AG09309 (cell line): ENCODE measurements at regions not wholly inside any gene's neighbourhood (a gene's known extent, or its start where the extent isn't known, plus 50 kb on each side); places are given as distances from the start of the nearest gene placed in this dataset.

Source experiments
- DNase-seq: peaks from one replicate; pipeline ENCODE4 v3.0.0-alpha.2; 2010; ENCODE audit warnings: low read depth
- H3K4me3 ChIP-seq: 2 replicates; pipeline ENCODE4 v1.5.1; 2011; ENCODE audit warnings: mild to moderate bottlenecking, low read depth, low read length, moderate library complexity; ENCODE audit not compliant: control insufficient read depth
- CTCF ChIP-seq: IDR thresholded peaks from 2 replicates; pipeline ENCODE4 v1.5.1; 2011; ENCODE audit warnings: mild to moderate bottlenecking, low read depth, low read length, inconsistent platforms; ENCODE audit not compliant: insufficient read depth, control insufficient read depth; ENCODE audit errors: missing control alignments

GRCh38 chr3:88921986-88922385 is 185.4 kb upstream of the EPHA3 start:
- no peak for TF ChIP-seq CTCF
- H3K4me3 ChIP-seq: no peak overlapping the region
- no peak for DNase-seq

GRCh38 chr3:88926221-88926620 is 181.2 kb upstream of the EPHA3 start:
- no peak for DNase-seq
- no peak overlapping the region for H3K4me3 ChIP-seq
- no peak for TF ChIP-seq CTCF

GRCh38 chr3:88930611-88931010 is 176.8 kb upstream of the EPHA3 start:
- DNase-seq: no peak
- no peak overlapping the region for H3K4me3 ChIP-seq
- TF ChIP-seq CTCF: no peak

GRCh38 chr3:88936831-88937230 is 170.6 kb upstream of the EPHA3 start:
- TF ChIP-seq CTCF: no peak
- no peak overlapping the region for H3K4me3 ChIP-seq
- no peak for DNase-seq

- TF ChIP-seq CTCF: no peak
- no peak for DNase-seq
- H3K4me3 ChIP-seq: no peak overlapping the region
These were observed 167.1 kb upstream of the EPHA3 start for GRCh38 chr3:88940296-88940695.

- no peak overlapping the region for H3K4me3 ChIP-seq
- DNase-seq: no peak
- TF ChIP-seq CTCF: no peak
These were observed 160.4 kb upstream of the EPHA3 start for GRCh38 chr3:88947013-88947412.

GRCh38 chr3:88954853-88955252 is 152.6 kb upstream of the EPHA3 start:
- TF ChIP-seq CTCF: no peak
- DNase-seq: no peak
- H3K4me3 ChIP-seq: no peak overlapping the region
